Ascending aorta (tissue), 2 donors: ENCODE measurements at regions not wholly inside any gene's neighbourhood (a gene's known extent, or its start where the extent isn't known, plus 50 kb on each side); places are given as distances from the start of the nearest gene placed in this dataset.

Experiments
- DNase-seq, 2 donors: peaks; one replicate each; pipeline ENCODE4 v3.0.0-alpha.2; 2019; ENCODE audit warnings: low spot score in 2 of 2
- H3K27ac ChIP-seq, 2 donors: fragments of 200-600 bp; sonication (generic); one replicate each; pipeline ENCODE4 v1.5.1; 2016 to 2017; ENCODE audit warnings: mild to moderate bottlenecking in 1 of 2
- H3K27me3 ChIP-seq: fragments of 200-600 bp; sonication (generic); one replicate; pipeline ENCODE4 v1.5.1; 2017
- H3K36me3 ChIP-seq, 2 donors: fragments of 200-600 bp; sonication (generic); one replicate each; pipeline ENCODE4 v1.5.1; 2016
- H3K4me1 ChIP-seq, 2 donors: fragments of 200-600 bp; sonication (generic); one replicate each; pipeline ENCODE4 v1.5.1; 2016 to 2017; ENCODE audit warnings: mild to moderate bottlenecking in 1 of 2
- H3K4me3 ChIP-seq, 2 donors: fragments of 200-600 bp; sonication (generic); one replicate each; pipeline ENCODE4 v1.5.1; 2016 to 2017; ENCODE audit warnings: mild to moderate bottlenecking in 1 of 2
- H3K9me3 ChIP-seq, 2 donors: fragments of 200-600 bp; sonication (generic); one replicate each; pipeline ENCODE4 v1.5.1; 2016
- CTCF ChIP-seq, 3 experiments: fragments of 200-600 bp in 2 of 3; fragments of 450-650 bp in 1 of 3; sonication (generic) in 2 of 3; IDR thresholded peaks; one replicate each; pipeline ENCODE4 v1.5.1; 2016 to 2019; ENCODE audit warnings: antibody characterized with exemption in 3 of 3, mild to moderate bottlenecking in 1 of 3, moderate library complexity in 1 of 3
- intact Hi-C: fragments of 100-400 bp; cut with DNase I; formaldehyde crosslinking; loops from one replicate; pipeline ENCODE4 v1.15.1; 2023

- no peak overlapping the region for H3K27ac ChIP-seq
- no peaks in the 10 kb centered on the region for H3K4me1 ChIP-seq
- H3K27me3 ChIP-seq = no peaks in the 10 kb centered on the region
- H3K9me3 ChIP-seq = no peaks in the 10 kb centered on the region
- intact Hi-C loops = no loop called here
- DNase-seq = no peak
- TF ChIP-seq CTCF (IDR thresholded peaks at IDR 0.05) = no peak
- H3K4me3 ChIP-seq = no peak overlapping the region
- H3K36me3 ChIP-seq = no peaks in the 10 kb centered on the region
Observed at GRCh38 chr5:116923344-116923743, 348.7 kb upstream of the SEMA6A start.

GRCh38 chr5:116922532-116922931, 347.9 kb upstream of the SEMA6A start:
- DNase-seq = no peak
- TF ChIP-seq CTCF (IDR thresholded peaks at IDR 0.05) = no peak
- H3K4me1 ChIP-seq = no peaks in the 10 kb centered on the region
- no peaks in the 10 kb centered on the region for H3K27me3 ChIP-seq
- H3K9me3 ChIP-seq = no peaks in the 10 kb centered on the region
- no peaks in the 10 kb centered on the region for H3K36me3 ChIP-seq
- no peak overlapping the region for H3K27ac ChIP-seq
- no peak overlapping the region for H3K4me3 ChIP-seq
- intact Hi-C loops = no loop called here

DNA sequence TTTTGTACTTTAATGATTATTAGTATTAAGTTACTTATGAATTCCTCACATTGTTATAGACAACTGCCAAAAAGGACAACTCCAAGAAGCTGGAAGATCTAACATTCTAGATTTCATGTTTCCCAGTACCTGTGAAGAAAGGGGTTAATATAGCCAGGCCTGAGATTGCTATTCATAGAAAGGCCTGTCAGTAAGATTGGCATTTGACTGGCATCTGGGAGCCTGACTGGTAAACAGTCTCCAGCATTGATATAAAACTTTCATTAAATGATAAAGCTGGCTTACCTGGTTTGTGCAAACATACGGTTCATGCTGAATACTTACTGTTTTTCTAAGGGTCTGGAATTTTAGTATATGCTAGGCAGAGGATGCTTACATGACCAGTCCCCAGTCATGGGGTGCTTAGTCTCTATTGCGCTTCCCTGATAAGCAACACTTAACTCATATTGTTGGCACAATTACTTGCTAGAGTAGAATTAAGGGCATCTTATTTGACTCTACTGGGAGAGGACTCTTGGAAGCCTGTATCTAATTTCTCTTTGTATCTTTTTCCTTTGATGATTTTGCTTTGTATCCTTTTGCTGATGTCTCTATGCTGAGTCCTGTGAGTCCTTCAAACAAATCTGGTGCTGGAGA, 340.4 kb upstream of the SEMA6A start:
- intact Hi-C loops = no loop called here
- no peak for TF ChIP-seq CTCF (IDR thresholded peaks at IDR 0.05)
- no peak overlapping the region for H3K4me3 ChIP-seq
- no peaks in the 10 kb centered on the region for H3K9me3 ChIP-seq
- H3K27ac ChIP-seq = no peak overlapping the region
- H3K36me3 ChIP-seq = no peaks in the 10 kb centered on the region
- no peaks in the 10 kb centered on the region for H3K4me1 ChIP-seq
- DNase-seq = no peak
- no peaks in the 10 kb centered on the region for H3K27me3 ChIP-seq

DNA sequence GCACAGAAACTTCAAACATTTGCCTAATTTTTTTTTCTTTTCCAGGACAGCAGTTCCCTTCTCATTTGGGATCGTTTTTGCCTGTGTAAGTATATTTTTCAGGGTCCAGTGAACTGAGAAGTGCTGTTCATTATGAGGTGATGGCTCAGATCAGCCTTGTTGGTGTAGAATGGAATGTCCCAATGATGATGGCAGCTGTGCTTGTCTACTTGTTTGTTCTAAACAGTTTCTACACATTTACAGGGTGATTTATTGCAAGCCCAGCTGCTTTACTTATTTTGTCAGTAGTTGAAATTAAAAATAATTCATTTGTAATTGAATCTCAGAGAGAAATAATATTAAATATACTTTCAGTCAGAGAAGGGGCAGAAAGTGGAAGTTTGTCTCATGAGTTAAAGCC, 337.6 kb upstream of the SEMA6A start:
- intact Hi-C loops = no loop called here
- no peak overlapping the region for H3K4me3 ChIP-seq
- H3K9me3 ChIP-seq = no peaks in the 10 kb centered on the region
- H3K36me3 ChIP-seq = no peaks in the 10 kb centered on the region
- H3K27me3 ChIP-seq = no peaks in the 10 kb centered on the region
- DNase-seq = no peak
- no peak for TF ChIP-seq CTCF (IDR thresholded peaks at IDR 0.05)
- no peaks in the 10 kb centered on the region for H3K4me1 ChIP-seq
- H3K27ac ChIP-seq = no peak overlapping the region

DNA sequence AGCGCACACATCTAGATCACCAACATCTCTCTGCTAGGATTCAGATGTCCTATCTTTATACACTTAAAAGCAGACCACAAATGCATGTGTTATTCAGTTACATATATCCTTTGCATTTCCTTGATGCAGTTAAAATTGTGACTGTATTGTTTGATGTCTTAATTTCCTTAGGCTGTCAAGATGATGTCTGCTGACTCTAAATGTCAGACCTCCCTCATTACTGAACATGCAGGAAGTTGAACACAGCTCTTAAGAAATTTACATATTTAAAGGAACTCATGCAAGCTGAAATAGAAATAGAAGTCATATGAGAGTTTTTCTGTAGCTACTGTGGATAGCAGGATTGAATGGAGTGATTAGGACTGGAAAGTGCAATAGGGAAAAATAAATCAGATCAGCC, 336.5 kb upstream of the SEMA6A start:
- H3K36me3 ChIP-seq = no peaks in the 10 kb centered on the region
- DNase-seq = no peak
- H3K27me3 ChIP-seq = no peaks in the 10 kb centered on the region
- no peaks in the 10 kb centered on the region for H3K4me1 ChIP-seq
- H3K4me3 ChIP-seq = no peak overlapping the region
- no peaks in the 10 kb centered on the region for H3K9me3 ChIP-seq
- intact Hi-C loops = no loop called here
- no peak overlapping the region for H3K27ac ChIP-seq
- TF ChIP-seq CTCF (IDR thresholded peaks at IDR 0.05) = no peak

DNA sequence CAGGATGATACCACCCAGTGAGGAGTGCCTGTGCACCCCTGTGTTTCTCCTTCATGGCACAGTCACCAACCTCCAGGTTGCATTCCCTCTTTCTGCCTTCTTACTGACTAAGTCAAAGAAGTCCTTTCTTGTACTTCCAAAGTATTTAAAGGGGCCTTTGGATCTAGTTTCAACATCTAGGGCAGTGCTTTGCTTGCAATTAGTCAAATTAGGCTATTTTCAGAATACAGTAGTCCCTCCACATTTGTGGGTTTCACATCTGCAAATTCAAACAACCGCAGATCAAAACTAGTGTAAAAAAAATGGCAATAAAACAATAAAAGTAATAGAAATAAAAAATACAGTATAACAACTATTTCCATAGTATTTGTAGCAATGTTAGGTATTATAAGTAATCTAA, 333.9 kb upstream of the SEMA6A start:
- TF ChIP-seq CTCF (IDR thresholded peaks at IDR 0.05) = no peak
- H3K27me3 ChIP-seq = no peaks in the 10 kb centered on the region
- no peak overlapping the region for H3K27ac ChIP-seq
- intact Hi-C loops = no loop called here
- no peak overlapping the region for H3K4me3 ChIP-seq
- no peaks in the 10 kb centered on the region for H3K9me3 ChIP-seq
- no peak for DNase-seq
- H3K36me3 ChIP-seq = no peaks in the 10 kb centered on the region
- no peaks in the 10 kb centered on the region for H3K4me1 ChIP-seq
